ENCODE measurements at regions not wholly inside any gene's neighbourhood (a gene's known extent, or its start where the extent isn't known, plus 50 kb on each side); places are given as distances from the start of the nearest gene placed in this dataset.

DNA sequence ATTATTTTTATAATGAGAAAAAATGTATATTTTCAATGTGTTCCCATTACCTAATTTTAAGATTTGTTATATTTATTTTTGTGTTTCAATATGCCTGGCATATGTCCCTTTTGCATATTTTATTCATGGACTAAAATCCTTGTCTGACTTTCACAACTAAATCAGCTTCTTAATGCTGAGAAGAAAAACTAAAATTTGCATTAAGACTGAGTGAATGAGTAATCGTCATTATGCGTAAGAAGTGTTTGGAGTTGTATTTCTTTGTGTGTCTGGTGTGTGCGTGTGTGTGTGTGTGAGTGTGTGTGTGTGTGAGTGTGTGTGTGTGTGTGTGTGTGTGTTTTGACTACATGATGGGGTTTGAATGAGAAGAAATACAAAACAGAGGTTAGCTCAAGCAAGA, 201.7 kb upstream of the SP8 start:
- no peak overlapping the region for H3K4me3 ChIP-seq (ENCODE audit: low read depth, low read length)
- no peaks in the 10 kb centered on the region for H3K27me3 ChIP-seq (ENCODE audit: control insufficient read depth, insufficient read depth, low read length)
- TF ChIP-seq, protein P1, sequence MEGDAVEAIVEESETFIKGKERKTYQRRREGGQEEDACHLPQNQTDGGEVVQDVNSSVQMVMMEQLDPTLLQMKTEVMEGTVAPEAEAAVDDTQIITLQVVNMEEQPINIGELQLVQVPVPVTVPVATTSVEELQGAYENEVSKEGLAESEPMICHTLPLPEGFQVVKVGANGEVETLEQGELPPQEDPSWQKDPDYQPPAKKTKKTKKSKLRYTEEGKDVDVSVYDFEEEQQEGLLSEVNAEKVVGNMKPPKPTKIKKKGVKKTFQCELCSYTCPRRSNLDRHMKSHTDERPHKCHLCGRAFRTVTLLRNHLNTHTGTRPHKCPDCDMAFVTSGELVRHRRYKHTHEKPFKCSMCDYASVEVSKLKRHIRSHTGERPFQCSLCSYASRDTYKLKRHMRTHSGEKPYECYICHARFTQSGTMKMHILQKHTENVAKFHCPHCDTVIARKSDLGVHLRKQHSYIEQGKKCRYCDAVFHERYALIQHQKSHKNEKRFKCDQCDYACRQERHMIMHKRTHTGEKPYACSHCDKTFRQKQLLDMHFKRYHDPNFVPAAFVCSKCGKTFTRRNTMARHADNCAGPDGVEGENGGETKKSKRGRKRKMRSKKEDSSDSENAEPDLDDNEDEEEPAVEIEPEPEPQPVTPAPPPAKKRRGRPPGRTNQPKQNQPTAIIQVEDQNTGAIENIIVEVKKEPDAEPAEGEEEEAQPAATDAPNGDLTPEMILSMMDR (IDR thresholded peaks at IDR 0.05; ENCODE audit: insufficient read depth, low read length, poor library complexity, severe bottlenecking): no peak
- no peak for DNase-seq (ENCODE audit: low read depth)
- no peaks in the 10 kb centered on the region for H3K36me3 ChIP-seq (ENCODE audit: control insufficient read depth, insufficient read depth, low read length)

DNA sequence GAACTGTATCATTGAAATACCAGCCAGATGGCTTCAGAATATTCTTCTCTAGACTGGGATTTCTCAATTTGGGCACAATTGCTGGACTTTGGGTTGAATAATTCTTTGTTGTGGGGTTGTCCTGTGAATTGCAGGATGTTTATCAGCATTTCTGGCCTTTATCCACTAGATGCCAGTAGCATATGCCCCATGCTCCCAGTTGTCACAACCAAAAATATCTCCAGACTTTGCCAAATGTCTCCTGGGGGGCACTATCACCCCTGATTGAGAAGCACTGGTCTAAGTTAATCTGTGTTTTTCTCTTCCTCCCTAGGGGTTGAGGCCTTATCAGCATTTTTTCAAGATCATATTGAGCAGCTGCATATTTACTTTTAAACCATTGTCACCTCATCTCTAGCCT, 204.9 kb upstream of the SP8 start:
- Histone ChIP-seq H3K4me3 (ENCODE audit: low read depth, low read length) (no peak overlapping the region), H3K27me3 (ENCODE audit: control insufficient read depth, insufficient read depth, low read length) (no peaks in the 10 kb centered on the region), H3K36me3 (ENCODE audit: control insufficient read depth, insufficient read depth, low read length) (no peaks in the 10 kb centered on the region)
- DNase-seq (ENCODE audit: low read depth): no peak
- TF ChIP-seq, protein P1 (IDR thresholded peaks at IDR 0.05; ENCODE audit: insufficient read depth, low read length, poor library complexity, severe bottlenecking): peak; percentile 32

DNA sequence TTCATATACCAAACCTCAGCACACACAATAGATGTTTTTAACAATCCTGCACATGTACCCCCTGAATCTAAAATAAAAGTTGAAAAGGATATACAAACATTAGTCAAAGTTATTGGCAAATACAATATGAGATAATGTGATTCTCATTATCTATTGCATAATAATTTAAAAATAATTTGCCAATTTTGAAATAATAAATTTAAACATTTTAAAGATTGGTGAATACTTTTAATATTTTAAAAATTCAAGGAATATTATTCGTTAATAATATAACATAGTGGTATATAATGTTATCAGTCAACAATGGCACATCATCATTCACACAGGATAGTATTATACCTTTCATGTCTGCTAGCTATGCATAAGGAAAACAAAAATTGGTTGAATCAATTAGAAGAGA, 207.0 kb upstream of the SP8 start:
- no peaks in the 10 kb centered on the region for H3K27me3 ChIP-seq (ENCODE audit: control insufficient read depth, insufficient read depth, low read length)
- no peak for DNase-seq (ENCODE audit: low read depth)
- no peaks in the 10 kb centered on the region for H3K36me3 ChIP-seq (ENCODE audit: control insufficient read depth, insufficient read depth, low read length)
- TF ChIP-seq, protein P1 (IDR thresholded peaks at IDR 0.05; ENCODE audit: insufficient read depth, low read length, poor library complexity, severe bottlenecking): no peak
- no peak overlapping the region for H3K4me3 ChIP-seq (ENCODE audit: low read depth, low read length)

DNA sequence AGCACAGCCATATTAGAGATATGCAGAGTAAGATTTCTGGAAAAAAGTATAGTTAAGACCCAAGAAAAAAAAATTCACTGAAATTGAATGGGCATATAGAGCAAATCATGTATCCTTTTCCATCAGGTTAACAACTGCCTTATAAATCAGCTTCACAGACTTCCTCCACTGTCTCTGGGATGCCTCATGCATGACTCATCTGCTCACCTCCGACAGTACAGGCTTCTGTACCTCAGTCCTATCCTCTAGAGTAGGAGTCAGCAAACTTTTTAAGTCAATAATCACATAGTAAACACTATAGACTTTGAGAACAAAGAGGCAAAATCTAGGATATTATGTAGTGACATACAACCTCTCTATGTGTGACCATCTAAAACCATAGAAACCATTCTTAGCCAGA, 211.6 kb upstream of the SP8 start:
- Histone ChIP-seq H3K4me3 (ENCODE audit: low read depth, low read length) (no peak overlapping the region), H3K36me3 (ENCODE audit: control insufficient read depth, insufficient read depth, low read length) (no peaks in the 10 kb centered on the region), H3K27me3 (ENCODE audit: control insufficient read depth, insufficient read depth, low read length) (no peaks in the 10 kb centered on the region)
- TF ChIP-seq, protein P1 (IDR thresholded peaks at IDR 0.05; ENCODE audit: insufficient read depth, low read length, poor library complexity, severe bottlenecking): no peak
- peak; percentile 28 for DNase-seq (ENCODE audit: low read depth)

DNA sequence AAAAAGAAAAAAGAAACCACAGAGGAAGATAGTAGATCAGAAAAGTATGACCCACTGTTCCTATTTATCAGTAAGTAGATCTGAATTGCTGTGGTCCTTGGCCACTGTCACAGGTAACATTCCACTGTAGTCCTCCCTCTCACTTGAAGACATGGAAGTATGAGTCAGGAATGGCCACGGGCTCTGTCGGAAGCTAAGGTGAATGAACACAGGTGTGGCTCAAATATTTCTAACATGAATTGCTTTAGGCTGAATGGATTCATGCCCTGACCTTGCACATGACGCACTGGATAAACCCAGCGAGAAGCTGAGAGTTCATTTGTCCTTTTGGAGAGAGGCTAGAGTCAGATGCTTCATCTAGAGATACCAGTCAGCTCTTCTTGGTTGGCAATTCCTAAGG, 224.5 kb upstream of the SP8 start:
- DNase-seq (ENCODE audit: low read depth): peak; percentile 37
- Histone ChIP-seq H3K27me3 (ENCODE audit: control insufficient read depth, insufficient read depth, low read length) (no peaks in the 10 kb centered on the region), H3K4me3 (ENCODE audit: low read depth, low read length) (no peak overlapping the region), H3K36me3 (ENCODE audit: control insufficient read depth, insufficient read depth, low read length) (no peaks in the 10 kb centered on the region)
- TF ChIP-seq, protein P1 (IDR thresholded peaks at IDR 0.05; ENCODE audit: insufficient read depth, low read length, poor library complexity, severe bottlenecking): no peak

DNA sequence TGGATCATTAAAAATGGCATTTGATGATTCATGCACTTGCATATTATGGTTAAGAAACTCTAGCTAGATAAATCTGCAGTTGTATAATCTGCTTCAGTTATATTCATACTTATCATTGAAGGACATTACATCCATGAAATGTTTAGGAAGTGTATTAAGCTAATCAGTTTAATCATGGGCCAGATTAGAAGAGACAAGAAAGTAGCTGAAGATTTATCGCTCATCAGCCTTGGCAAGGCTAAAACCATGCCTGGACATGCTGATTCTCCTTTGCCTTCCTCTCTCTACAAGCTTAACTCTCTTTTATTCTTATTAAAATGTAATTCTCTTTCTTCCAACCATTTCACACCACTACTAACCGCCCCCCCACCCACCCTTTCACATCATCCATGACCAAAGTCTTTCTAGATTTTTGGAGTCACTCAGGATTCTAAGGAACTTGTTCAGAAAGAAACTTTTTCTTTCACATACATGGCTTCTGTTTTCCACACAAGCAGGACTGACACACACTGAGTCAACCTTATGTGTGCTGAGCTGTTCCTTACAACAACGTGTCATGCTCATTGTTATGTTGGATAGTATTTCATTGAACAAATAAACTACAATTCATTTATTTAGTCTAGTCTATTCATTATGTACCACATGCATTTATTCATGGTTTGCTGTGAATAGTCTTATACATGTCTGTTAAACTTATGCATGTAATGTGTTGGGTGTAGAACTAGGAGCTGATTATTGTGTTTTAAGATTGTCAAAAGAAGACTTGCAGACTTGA, 227.3 kb upstream of the SP8 start:
- no peaks in the 10 kb centered on the region for H3K27me3 ChIP-seq (ENCODE audit: control insufficient read depth, insufficient read depth, low read length)
- TF ChIP-seq, protein P1 (IDR thresholded peaks at IDR 0.05; ENCODE audit: insufficient read depth, low read length, poor library complexity, severe bottlenecking): no peak
- DNase-seq (ENCODE audit: low read depth): no peak
- no peak overlapping the region for H3K4me3 ChIP-seq (ENCODE audit: low read depth, low read length)
- no peaks in the 10 kb centered on the region for H3K36me3 ChIP-seq (ENCODE audit: control insufficient read depth, insufficient read depth, low read length)
